Naive thymus-derived CD4-positive, alpha-beta T cell (primary cell): ENCODE measurements at regions not wholly inside any gene's neighbourhood (a gene's known extent, or its start where the extent isn't known, plus 50 kb on each side); places are given as distances from the start of the nearest gene placed in this dataset.

ENCODE experiments used
- ATAC-seq: fragments of 150-1000 bp; cut with Tn5 transposase; 2 replicates; pipeline ENCODE4 v1.10.0; 2021; ENCODE audit warnings: mild to moderate bottlenecking, moderate library complexity
- CTCF ChIA-PET: fragments of 350-600 bp; sonication (Branson Sonifier 250); formaldehyde crosslinking; loops from one replicate; lab custom pipeline; 2021; ENCODE audit warnings: antibody characterized with exemption; lab: Charles Lee
- POLR2A ChIA-PET: fragments of 350-600 bp; sonication (Branson Sonifier 250); formaldehyde crosslinking; loops from one replicate; lab custom pipeline; 2021; ENCODE audit warnings: antibody characterized with exemption, inconsistent platforms; lab: Charles Lee
- DNase-seq, 9 donors: peaks; one replicate each; pipeline versions ENCODE4 v3.0.0 to v3.0.0-alpha.2; 2020 to 2022; ENCODE audit warnings: mixed read lengths in 1 of 9
- H3K27ac ChIP-seq: one replicate; pipeline ENCODE4 v1.7.0; 2013; ENCODE audit warnings: mild to moderate bottlenecking, low read depth, low read length, moderate library complexity
- H3K27me3 ChIP-seq, 2 donors: one replicate each; pipeline ENCODE4 v1.7.0; 2013; ENCODE audit warnings: low read length in 2 of 2, mild to moderate bottlenecking in 2 of 2, moderate library complexity in 2 of 2; ENCODE audit not compliant: control insufficient read depth in 2 of 2, insufficient read depth in 2 of 2
- H3K36me3 ChIP-seq, 3 experiments: 1 replicate in 2 of 3; 2 replicates in 1 of 3; pipeline ENCODE4 v1.7.0; 2013; ENCODE audit warnings: low read length in 3 of 3, mild to moderate bottlenecking in 3 of 3, moderate library complexity in 1 of 3; ENCODE audit not compliant: insufficient read depth in 3 of 3, control insufficient read depth in 2 of 3
- H3K4me1 ChIP-seq, 2 donors: one replicate each; pipeline ENCODE4 v1.7.0; 2013; ENCODE audit warnings: low read length in 2 of 2, mild to moderate bottlenecking in 2 of 2, moderate library complexity in 1 of 2; ENCODE audit not compliant: control insufficient read depth in 2 of 2, insufficient read depth in 2 of 2
- H3K4me3 ChIP-seq: 2 replicates; pipeline ENCODE4 v1.7.0; 2013; ENCODE audit warnings: mild to moderate bottlenecking, low read length
- H3K9me3 ChIP-seq, 3 experiments: 1 replicate in 2 of 3; 2 replicates in 1 of 3; pipeline ENCODE4 v1.7.0; 2013; ENCODE audit warnings: low read length in 3 of 3; ENCODE audit not compliant: control insufficient read depth in 2 of 3
- H3K27ac Mint-ChIP-seq, 9 donors: one replicate each; pipeline ENCODE4 v1.8.0; 2020 to 2022; ENCODE audit warnings: mixed read lengths in 9 of 9, mild to moderate bottlenecking in 8 of 9, moderate library complexity in 5 of 9, inconsistent platforms in 2 of 9
- H3K27me3 Mint-ChIP-seq, 5 donors: one replicate each; pipeline ENCODE4 v1.8.0; 2021 to 2022; ENCODE audit warnings: mixed read lengths in 5 of 5, mild to moderate bottlenecking in 1 of 5
- H3K36me3 Mint-ChIP-seq, 5 donors: one replicate each; pipeline ENCODE4 v1.8.0; 2020 to 2022; ENCODE audit warnings: mixed read lengths in 5 of 5, mild to moderate bottlenecking in 3 of 5, inconsistent platforms in 1 of 5
- H3K4me1 Mint-ChIP-seq, 7 donors: one replicate each; pipeline ENCODE4 v1.8.0; 2020 to 2022; ENCODE audit warnings: mixed read lengths in 7 of 7, mild to moderate bottlenecking in 3 of 7, inconsistent platforms in 1 of 7
- H3K4me3 Mint-ChIP-seq, 10 donors: one replicate each; pipeline ENCODE4 v1.8.0; 2020 to 2022; ENCODE audit warnings: mild to moderate bottlenecking in 10 of 10, mixed read lengths in 10 of 10, moderate library complexity in 6 of 10, inconsistent platforms in 2 of 10
- H3K9me3 Mint-ChIP-seq, 11 donors: one replicate each; pipeline ENCODE4 v1.8.0; 2020 to 2022; ENCODE audit warnings: mixed read lengths in 11 of 11, mild to moderate bottlenecking in 4 of 11, inconsistent platforms in 1 of 11, moderate library complexity in 1 of 11
- intact Hi-C, 2 donors: fragments of 100-400 bp; cut with micrococcal nuclease; formaldehyde crosslinking; loops; one replicate each; pipeline ENCODE4 v1.15.1; 2023

DNA sequence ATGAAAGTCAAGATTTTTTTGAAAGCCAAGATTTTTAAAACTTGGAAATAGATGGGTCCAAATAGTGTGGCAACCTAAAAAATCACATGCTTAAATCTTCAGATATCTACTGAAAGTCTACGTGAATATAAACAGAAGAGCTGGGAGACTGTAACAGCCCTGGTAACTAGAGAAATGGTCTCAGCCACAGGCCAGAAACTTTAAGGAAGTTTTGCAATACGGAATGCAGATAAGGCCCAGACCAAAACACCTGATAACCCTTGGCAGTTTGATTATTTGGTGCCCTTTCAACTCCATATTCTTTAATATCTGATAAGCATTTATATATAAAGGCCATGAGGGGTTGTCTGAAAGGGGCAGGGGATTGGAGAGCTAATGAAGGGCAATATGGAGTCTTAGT lies 537.3 kb upstream of the TGFBR2 start:
- DNase-seq (no peak), ATAC-seq (no peak)
- Histone ChIP-seq H3K9me3 (no peaks in the 10 kb centered on the region), H3K4me1 (no peaks in the 10 kb centered on the region), H3K4me3 (no peak overlapping the region), H3K36me3 (no peaks in the 10 kb centered on the region), H3K27me3 (no peaks in the 10 kb centered on the region), H3K27ac (no peak overlapping the region)
- intact Hi-C loops: no loop called here
- Mint-ChIP-seq H3K27ac (no peak overlapping the region), H3K36me3 (peaks cover 0 to 15% (median 4%) of the 10 kb centered on the region in 5 donors), H3K27me3 (peaks cover 0 to 25% (median 12%) of the 10 kb centered on the region in 5 donors), H3K4me1 (no peaks in the 10 kb centered on the region), H3K9me3 (peaks cover 0 to 6% (median 0%) of the 10 kb centered on the region in 11 donors), H3K4me3 (no peak overlapping the region)
- ChIA-PET POLR2A (interaction anchor here (0.6 kb wide), 1 partner anchor 13 kb away, joined by 3 read pairs; no protein-coding TSS in a partner anchor), CTCF (no interaction called here)

- no peak overlapping the region for H3K27ac ChIP-seq
- H3K4me1 Mint-ChIP-seq: no peaks in the 10 kb centered on the region
- intact Hi-C loops: no loop called here
- no peak overlapping the region for H3K4me3 Mint-ChIP-seq
- DNase-seq (no peak), ATAC-seq (no peak)
- H3K36me3 ChIP-seq: no peaks in the 10 kb centered on the region
- POLR2A ChIA-PET: no interaction called here
- no peak overlapping the region for H3K4me3 ChIP-seq
- no peaks in the 10 kb centered on the region for H3K27me3 Mint-ChIP-seq
- no peaks in the 10 kb centered on the region for H3K4me1 ChIP-seq
- peaks cover 0 to 7% (median 0%) of the 10 kb centered on the region in 11 donors for H3K9me3 Mint-ChIP-seq
- CTCF ChIA-PET: no interaction called here
- no peak overlapping the region for H3K27ac Mint-ChIP-seq
- peaks cover 0 to 7% (median 0%) of the 10 kb centered on the region in 5 donors for H3K36me3 Mint-ChIP-seq
- no peaks in the 10 kb centered on the region for H3K9me3 ChIP-seq
- H3K27me3 ChIP-seq: no peaks in the 10 kb centered on the region
These were observed 533.4 kb upstream of the TGFBR2 start for GRCh38 chr3:30073040-30073439.

- ATAC-seq: no peak
- DNase-seq: no peak
- Mint-ChIP-seq H3K36me3 (peaks cover 0 to 7% (median 0%) of the 10 kb centered on the region in 5 donors), H3K4me3 (no peak overlapping the region), H3K4me1 (no peaks in the 10 kb centered on the region), H3K9me3 (peaks cover 0 to 7% (median 0%) of the 10 kb centered on the region in 11 donors), H3K27me3 (no peaks in the 10 kb centered on the region), H3K27ac (no peak overlapping the region)
- H3K27ac ChIP-seq: no peak overlapping the region
- POLR2A ChIA-PET: no interaction called here
- CTCF ChIA-PET: interaction anchor here (0.8 kb wide), 1 partner anchor 666 kb away, joined by 4 read pairs; no protein-coding TSS in a partner anchor
- intact Hi-C loops: no loop called here
- no peaks in the 10 kb centered on the region for H3K27me3 ChIP-seq
- H3K36me3 ChIP-seq: no peaks in the 10 kb centered on the region
- no peaks in the 10 kb centered on the region for H3K9me3 ChIP-seq
- no peaks in the 10 kb centered on the region for H3K4me1 ChIP-seq
- H3K4me3 ChIP-seq: no peak overlapping the region
These were observed 532.8 kb upstream of the TGFBR2 start for GRCh38 chr3:30073622-30074021.

DNA sequence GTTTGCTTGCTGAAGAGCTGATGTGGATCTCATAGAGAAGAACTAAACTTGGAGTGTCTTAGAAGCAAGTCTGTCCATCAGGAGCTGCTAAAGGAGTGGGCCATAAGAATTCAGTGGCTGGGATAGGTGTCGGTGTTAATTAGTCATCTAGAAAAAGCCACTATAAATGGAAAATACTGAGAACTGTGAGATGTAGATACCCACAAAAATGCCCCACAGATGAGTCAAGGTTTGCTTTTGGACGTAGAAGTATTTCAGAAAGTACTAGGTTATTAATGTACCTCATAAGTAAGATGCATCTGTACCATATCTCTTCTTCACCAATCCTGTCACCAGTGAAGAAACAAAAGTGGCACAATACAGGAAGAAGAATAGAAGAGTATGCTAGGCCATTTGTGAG lies 530.9 kb upstream of the TGFBR2 start:
- ATAC-seq (no peak), DNase-seq (no peak)
- H3K27me3 ChIP-seq: no peaks in the 10 kb centered on the region
- no peaks in the 10 kb centered on the region for H3K36me3 ChIP-seq
- intact Hi-C loops: no loop called here
- H3K9me3 ChIP-seq: no peaks in the 10 kb centered on the region
- H3K27ac ChIP-seq: no peak overlapping the region
- H3K4me3 ChIP-seq: no peak overlapping the region
- Mint-ChIP-seq H3K36me3 (peaks cover 0 to 7% (median 0%) of the 10 kb centered on the region in 5 donors), H3K27me3 (no peaks in the 10 kb centered on the region), H3K4me1 (no peaks in the 10 kb centered on the region), H3K27ac (no peak overlapping the region), H3K9me3 (peaks cover 0 to 7% (median 0%) of the 10 kb centered on the region in 11 donors), H3K4me3 (no peak overlapping the region)
- CTCF ChIA-PET: interaction anchor here (0.6 kb wide), 1 partner anchor 129 kb away, joined by 3 read pairs; no protein-coding TSS in a partner anchor
- no peaks in the 10 kb centered on the region for H3K4me1 ChIP-seq
- POLR2A ChIA-PET: no interaction called here

DNA sequence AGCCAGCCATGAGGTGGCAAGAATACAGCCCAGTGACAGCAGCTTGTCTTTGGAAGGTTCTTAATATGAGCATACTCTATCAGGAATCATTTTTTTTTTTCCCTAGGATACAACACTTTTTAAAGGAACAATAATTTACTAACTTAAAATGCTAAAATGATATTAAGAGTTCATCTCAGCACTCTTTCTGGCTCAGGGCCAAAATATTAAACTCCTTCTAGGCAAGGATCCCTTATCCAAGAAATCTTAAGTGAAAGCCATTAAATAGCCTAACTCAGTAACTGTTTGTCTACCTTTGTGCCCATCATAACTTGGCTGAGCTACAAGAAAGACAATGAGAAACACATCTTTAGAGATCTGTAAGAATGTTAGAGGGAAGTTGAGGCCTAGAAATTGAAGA lies 529.5 kb upstream of the TGFBR2 start:
- no peaks in the 10 kb centered on the region for H3K27me3 ChIP-seq
- Mint-ChIP-seq H3K36me3 (peaks cover 0 to 7% (median 0%) of the 10 kb centered on the region in 5 donors), H3K27me3 (no peaks in the 10 kb centered on the region), H3K4me3 (no peak overlapping the region), H3K4me1 (no peaks in the 10 kb centered on the region), H3K27ac (no peak overlapping the region), H3K9me3 (peaks cover 0 to 7% (median 0%) of the 10 kb centered on the region in 11 donors)
- ChIA-PET POLR2A (no interaction called here), CTCF (interaction anchor here (0.7 kb wide), 1 partner anchor 1740 kb away, joined by 3 read pairs; no protein-coding TSS in a partner anchor)
- ATAC-seq: no peak
- no peaks in the 10 kb centered on the region for H3K4me1 ChIP-seq
- no peaks in the 10 kb centered on the region for H3K9me3 ChIP-seq
- no peak overlapping the region for H3K27ac ChIP-seq
- intact Hi-C loops: no loop called here
- no peak overlapping the region for H3K4me3 ChIP-seq
- no peak for DNase-seq
- H3K36me3 ChIP-seq: no peaks in the 10 kb centered on the region

DNA sequence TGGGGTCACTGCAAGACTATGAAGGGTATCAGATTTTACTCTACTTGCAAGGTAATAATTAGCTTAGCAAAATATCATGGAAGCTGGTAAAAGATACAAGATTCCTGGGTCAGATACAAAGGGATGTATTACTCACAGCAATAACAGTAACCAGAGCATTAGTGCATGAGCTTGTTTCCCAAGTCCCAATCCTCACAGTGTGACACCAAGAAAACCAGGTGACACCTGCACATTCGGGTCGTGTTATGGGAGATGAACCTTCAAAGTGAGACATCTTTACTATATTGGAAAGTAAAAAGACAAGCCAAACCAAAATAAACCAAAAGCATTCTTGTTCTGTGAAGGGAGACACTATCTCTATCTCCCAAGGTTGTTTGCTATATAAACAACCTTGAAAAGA lies 528.7 kb upstream of the TGFBR2 start:
- Histone ChIP-seq H3K9me3 (no peaks in the 10 kb centered on the region), H3K27me3 (no peaks in the 10 kb centered on the region), H3K4me3 (no peak overlapping the region), H3K27ac (no peak overlapping the region), H3K36me3 (no peaks in the 10 kb centered on the region), H3K4me1 (no peaks in the 10 kb centered on the region)
- H3K27ac Mint-ChIP-seq: no peak overlapping the region
- no peak for ATAC-seq
- H3K4me3 Mint-ChIP-seq: no peak overlapping the region
- POLR2A ChIA-PET: no interaction called here
- intact Hi-C loops: no loop called here
- CTCF ChIA-PET: no interaction called here
- peaks cover 0 to 7% (median 0%) of the 10 kb centered on the region in 11 donors for H3K9me3 Mint-ChIP-seq
- no peak for DNase-seq
- H3K36me3 Mint-ChIP-seq: peaks cover 0 to 7% (median 0%) of the 10 kb centered on the region in 5 donors
- no peaks in the 10 kb centered on the region for H3K4me1 Mint-ChIP-seq
- H3K27me3 Mint-ChIP-seq: peaks cover 0 to 4% (median 0%) of the 10 kb centered on the region in 5 donors

DNA sequence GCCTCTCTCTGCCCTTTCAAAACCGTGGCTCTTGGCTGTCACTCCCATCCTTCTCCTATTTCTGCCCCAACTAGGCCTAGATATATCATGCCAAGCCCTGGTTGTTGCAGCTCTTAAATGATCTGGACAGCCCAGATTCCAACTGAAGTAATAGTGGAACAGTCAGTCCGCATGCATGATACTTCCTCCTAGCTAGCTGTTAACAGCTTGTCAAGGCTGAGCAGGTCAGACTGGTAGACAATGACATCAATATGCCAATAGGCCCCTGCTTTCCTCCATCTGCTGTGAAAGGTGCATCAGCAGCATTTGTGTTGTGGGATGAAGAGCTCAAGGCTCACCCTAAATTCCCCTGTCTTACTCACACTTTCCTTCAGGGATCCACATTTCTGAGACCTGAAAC lies 527.7 kb upstream of the TGFBR2 start:
- peaks cover 3 to 4% of the 10 kb centered on the region in 2 donors for H3K27me3 ChIP-seq
- CTCF ChIA-PET: no interaction called here
- Mint-ChIP-seq H3K4me1 (no peaks in the 10 kb centered on the region), H3K36me3 (peaks cover 0 to 7% (median 0%) of the 10 kb centered on the region in 5 donors), H3K27me3 (peaks cover 0 to 4% (median 0%) of the 10 kb centered on the region in 5 donors), H3K9me3 (peaks cover 0 to 7% (median 0%) of the 10 kb centered on the region in 11 donors), H3K4me3 (no peak overlapping the region), H3K27ac (no peak overlapping the region)
- no peaks in the 10 kb centered on the region for H3K36me3 ChIP-seq
- POLR2A ChIA-PET: no interaction called here
- ATAC-seq (no peak), DNase-seq (no peak)
- no peaks in the 10 kb centered on the region for H3K4me1 ChIP-seq
- no peak overlapping the region for H3K4me3 ChIP-seq
- no peaks in the 10 kb centered on the region for H3K9me3 ChIP-seq
- intact Hi-C loops: no loop called here
- H3K27ac ChIP-seq: no peak overlapping the region
